ENCODE measurements at regions not wholly inside any gene's neighbourhood (a gene's known extent, or its start where the extent isn't known, plus 50 kb on each side); places are given as distances from the start of the nearest gene placed in this dataset.

DNA sequence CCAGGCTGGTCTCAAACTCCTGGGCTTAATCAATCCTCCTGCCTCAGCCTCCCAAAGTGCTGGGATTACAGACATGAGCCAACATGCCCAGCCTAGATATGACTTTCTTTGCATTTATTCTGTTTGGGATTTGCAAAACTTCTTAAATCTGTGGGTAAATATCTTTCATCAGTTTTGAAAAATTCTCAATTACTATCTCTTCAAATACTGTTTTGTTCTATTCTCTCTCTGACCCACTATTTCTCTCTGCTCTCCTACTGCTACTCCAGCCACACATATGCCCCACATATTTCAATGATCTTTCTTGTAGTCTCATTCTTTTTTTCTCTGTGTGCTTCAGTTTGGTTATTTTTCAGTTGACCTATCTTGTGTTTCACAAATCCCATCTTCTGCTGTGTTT lies 205.1 kb downstream of the CHIC2 start:
- H3K4me1 ChIP-seq, result peaks cover 3% of the 10 kb centered on the region
- intact Hi-C loops (cut with DNase I), result no loop called here

DNA sequence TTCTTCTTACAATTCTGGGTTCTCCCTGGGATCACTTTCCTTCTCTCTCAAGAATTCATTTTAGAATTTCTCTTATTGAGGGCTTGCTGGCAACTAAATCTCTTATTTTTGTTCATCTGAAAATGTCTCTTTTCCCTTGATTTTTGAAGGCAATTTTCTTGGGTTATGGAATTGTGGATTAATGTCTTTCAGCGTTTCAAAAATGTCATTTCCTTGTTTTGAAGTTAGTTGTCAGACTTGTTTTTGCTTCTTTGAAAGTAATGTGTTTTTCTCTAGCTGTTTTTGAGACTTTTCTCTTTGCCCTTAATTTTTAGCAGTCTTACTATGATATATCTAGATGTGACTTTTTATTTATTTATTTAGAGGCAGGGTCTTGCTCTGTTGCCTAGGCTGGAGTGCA lies 205.7 kb downstream of the CHIC2 start:
- intact Hi-C loops (cut with DNase I), result no loop called here
- Histone ChIP-seq H3K27ac (no peak overlapping the region), H3K27me3 (no peaks in the 10 kb centered on the region), H3K4me1 (peaks cover 3% of the 10 kb centered on the region), H3K4me3 (no peak overlapping the region), H3K36me3 (no peaks in the 10 kb centered on the region), H3K9me3 (no peaks in the 10 kb centered on the region)
- no peak for ATAC-seq
- TF ChIP-seq, protein P1, sequence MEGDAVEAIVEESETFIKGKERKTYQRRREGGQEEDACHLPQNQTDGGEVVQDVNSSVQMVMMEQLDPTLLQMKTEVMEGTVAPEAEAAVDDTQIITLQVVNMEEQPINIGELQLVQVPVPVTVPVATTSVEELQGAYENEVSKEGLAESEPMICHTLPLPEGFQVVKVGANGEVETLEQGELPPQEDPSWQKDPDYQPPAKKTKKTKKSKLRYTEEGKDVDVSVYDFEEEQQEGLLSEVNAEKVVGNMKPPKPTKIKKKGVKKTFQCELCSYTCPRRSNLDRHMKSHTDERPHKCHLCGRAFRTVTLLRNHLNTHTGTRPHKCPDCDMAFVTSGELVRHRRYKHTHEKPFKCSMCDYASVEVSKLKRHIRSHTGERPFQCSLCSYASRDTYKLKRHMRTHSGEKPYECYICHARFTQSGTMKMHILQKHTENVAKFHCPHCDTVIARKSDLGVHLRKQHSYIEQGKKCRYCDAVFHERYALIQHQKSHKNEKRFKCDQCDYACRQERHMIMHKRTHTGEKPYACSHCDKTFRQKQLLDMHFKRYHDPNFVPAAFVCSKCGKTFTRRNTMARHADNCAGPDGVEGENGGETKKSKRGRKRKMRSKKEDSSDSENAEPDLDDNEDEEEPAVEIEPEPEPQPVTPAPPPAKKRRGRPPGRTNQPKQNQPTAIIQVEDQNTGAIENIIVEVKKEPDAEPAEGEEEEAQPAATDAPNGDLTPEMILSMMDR (IDR thresholded peaks at IDR 0.05), result no peak
- no peak for DNase-seq

More for the DNA sequence above, 205.1 kb downstream of the CHIC2 start:
- no peak overlapping the region for H3K4me3 ChIP-seq
- ATAC-seq, result no peak
- no peaks in the 10 kb centered on the region for H3K36me3 ChIP-seq
- no peaks in the 10 kb centered on the region for H3K27me3 ChIP-seq
- DNase-seq, result no peak
- H3K9me3 ChIP-seq, result no peaks in the 10 kb centered on the region
- TF ChIP-seq, protein P1 (IDR thresholded peaks at IDR 0.05), result no peak
- H3K27ac ChIP-seq, result no peak overlapping the region

DNA sequence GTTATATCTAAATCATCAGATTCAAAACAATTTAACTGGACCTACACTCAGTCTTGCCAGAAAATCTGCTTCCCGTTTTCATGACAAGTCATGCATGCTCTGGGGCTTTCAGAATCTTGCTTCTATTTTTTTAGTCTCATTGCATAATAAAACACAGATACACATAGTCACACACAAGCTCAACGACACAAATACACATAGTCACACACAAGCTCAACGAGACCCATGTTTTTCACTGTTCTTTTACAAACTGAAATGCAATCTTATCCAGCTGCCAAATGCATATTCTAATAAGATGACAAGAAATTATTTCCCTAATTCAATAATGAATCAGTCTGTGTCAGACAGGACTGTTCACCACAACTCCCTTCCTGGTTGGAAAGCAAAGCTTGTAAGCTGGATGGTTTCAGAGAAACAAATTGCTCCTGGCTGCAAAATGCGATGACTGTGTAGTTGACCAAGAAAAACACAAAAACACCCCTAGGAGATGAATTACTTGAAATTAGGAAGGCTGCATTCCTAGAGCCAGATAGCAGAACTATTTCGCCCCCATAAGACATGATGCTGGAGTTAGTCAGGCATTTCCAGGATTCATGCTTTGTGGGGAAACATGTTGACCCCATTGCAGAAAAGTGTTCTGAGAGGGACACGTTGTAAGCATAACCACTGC lies 208.7 kb downstream of the CHIC2 start:
- no peak overlapping the region for H3K27ac ChIP-seq
- peak; percentile 17 for ATAC-seq
- TF ChIP-seq, protein P1 (IDR thresholded peaks at IDR 0.05), result no peak
- intact Hi-C loops (cut with DNase I), result no loop called here
- no peak overlapping the region for H3K4me3 ChIP-seq
- no peaks in the 10 kb centered on the region for H3K27me3 ChIP-seq
- H3K4me1 ChIP-seq, result no peaks in the 10 kb centered on the region
- DNase-seq, result no peak
- no peaks in the 10 kb centered on the region for H3K36me3 ChIP-seq
- H3K9me3 ChIP-seq, result no peaks in the 10 kb centered on the region

DNA sequence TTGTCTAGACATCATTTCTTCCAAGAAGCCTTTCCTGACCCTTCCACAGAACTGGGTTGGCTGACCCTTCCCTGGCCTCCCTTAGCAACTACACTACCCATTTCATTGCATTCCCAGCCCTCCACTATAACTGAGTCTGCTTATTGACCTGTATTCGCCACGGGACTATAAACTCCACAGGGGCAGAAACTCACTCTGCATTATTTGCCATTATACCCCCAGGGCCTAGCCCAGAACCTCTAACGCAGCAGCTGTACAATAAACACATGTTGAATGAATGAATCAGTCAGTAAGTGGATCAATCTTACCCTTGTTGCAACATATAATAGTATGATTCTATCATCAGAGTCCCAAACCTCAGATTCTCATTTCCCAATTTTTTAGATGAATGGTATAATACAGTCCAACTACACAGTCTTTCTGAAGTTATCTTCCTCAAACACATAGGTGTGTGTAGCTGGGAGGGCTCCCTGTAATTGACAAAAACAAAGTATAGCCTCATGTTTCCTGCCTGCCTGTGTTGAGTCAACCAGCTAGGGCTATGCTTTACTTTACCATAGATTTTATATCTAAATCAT lies 209.3 kb downstream of the CHIC2 start:
- no peak for ATAC-seq
- no peaks in the 10 kb centered on the region for H3K9me3 ChIP-seq
- H3K36me3 ChIP-seq, result no peaks in the 10 kb centered on the region
- H3K27me3 ChIP-seq, result no peaks in the 10 kb centered on the region
- no peak for DNase-seq
- TF ChIP-seq, protein P1 (IDR thresholded peaks at IDR 0.05), result no peak
- intact Hi-C loops (cut with DNase I), result no loop called here
- no peak overlapping the region for H3K4me3 ChIP-seq
- no peak overlapping the region for H3K27ac ChIP-seq
- H3K4me1 ChIP-seq, result no peaks in the 10 kb centered on the region

DNA sequence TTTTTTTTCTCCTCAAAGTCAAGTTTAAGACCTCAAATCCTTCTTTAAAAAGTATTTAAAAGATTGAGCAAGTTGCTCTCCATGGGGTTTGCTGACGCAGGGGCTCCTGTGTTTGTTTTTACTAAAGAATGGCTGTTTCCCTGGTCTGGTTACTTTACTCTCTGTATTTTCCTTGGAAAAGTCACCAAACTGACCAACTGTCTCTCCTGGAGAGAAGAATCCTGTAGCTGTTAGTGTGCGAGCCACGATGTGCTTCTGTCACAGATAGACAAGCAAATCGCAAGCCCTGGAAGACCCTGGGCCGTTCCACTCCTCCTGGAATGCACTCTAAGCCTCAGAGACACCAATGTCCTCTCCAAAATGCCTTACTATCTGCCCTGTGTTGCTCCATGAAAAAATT lies 212.1 kb downstream of the CHIC2 start:
- Histone ChIP-seq H3K4me1 (no peaks in the 10 kb centered on the region), H3K4me3 (no peak overlapping the region), H3K27me3 (no peaks in the 10 kb centered on the region), H3K36me3 (no peaks in the 10 kb centered on the region), H3K27ac (no peak overlapping the region), H3K9me3 (no peaks in the 10 kb centered on the region)
- ATAC-seq (no peak), DNase-seq (no peak)
- TF ChIP-seq, protein P1 (IDR thresholded peaks at IDR 0.05), result no peak
- intact Hi-C loops (cut with DNase I), result no loop called here

All from upper lobe of right lung (tissue), 1 donor.